Astrocyte of the hippocampus (primary cell): ENCODE measurements at regions not wholly inside any gene's neighbourhood (a gene's known extent, or its start where the extent isn't known, plus 50 kb on each side); places are given as distances from the start of the nearest gene placed in this dataset.

Source experiments
- DNase-seq: peaks from one replicate; pipeline ENCODE4 v3.0.0; 2011; ENCODE audit warnings: low read depth, low spot score

DNA sequence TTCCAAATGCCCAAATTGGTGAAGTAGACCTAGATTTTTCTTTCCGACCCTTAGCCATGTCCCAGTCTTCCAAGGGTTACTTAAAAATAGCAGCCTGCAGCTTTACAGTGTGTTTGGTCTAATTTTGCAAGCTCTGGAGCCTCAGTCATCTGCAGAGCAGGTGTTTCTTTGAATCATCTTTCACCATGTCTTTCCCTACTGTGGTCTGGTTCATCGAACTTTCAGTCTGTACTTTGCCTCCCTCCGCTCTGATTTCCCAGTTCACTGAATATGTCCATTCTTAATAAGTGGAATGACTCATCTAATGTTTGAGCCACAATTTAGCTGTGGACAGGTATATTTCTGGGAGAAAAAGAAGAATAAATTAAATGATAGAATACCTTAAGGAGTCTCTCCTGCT, 1060.7 kb downstream of the EFNA5 start:
- peak; percentile 1 for DNase-seq

DNA sequence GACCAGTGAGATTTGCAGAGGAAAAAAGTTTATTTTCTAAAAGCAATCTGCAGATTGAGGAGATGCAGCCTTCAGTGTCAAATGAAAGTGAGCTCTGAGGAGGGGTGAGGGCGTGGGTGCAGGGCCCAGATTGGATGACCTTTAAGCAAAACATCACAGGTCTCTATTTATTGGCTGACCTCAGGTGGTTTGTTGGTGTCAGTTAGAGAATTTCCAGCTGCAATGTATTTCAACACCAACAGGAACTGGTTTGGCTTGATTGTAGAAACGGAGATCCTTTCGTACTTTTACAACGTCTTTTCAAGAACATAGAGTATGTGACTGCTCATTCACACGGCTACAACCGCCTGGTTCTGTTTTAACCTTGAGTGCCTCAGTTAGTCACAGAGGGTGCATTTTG, 1069.1 kb downstream of the EFNA5 start:
- DNase-seq: no peak

- no peak for DNase-seq
Measured at GRCh38 chr5:106600803-106601202, 1069.9 kb downstream of the EFNA5 start.

DNA sequence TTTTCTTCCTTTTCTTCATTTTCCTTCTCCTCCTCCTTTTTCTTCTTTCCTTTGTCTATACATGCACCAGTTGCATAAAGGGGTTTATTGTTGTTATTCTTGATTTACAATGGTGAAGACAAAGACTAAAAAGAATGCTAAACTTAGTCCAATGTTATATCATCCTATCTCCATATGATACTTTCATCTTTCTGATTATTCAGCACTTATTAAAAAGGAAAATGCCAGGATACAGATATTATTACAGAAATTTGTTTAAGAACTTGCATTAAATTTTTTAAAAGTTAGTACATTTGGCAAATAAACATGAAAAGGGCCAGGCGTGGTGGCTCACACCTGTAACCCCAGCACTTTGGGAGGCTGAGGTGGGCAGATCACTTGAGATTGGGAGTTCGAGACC, 1074.9 kb downstream of the EFNA5 start:
- DNase-seq: no peak

- peak; percentile 1 for DNase-seq
Measured at GRCh38 chr5:106584268-106584667, 1086.5 kb downstream of the EFNA5 start.

DNA sequence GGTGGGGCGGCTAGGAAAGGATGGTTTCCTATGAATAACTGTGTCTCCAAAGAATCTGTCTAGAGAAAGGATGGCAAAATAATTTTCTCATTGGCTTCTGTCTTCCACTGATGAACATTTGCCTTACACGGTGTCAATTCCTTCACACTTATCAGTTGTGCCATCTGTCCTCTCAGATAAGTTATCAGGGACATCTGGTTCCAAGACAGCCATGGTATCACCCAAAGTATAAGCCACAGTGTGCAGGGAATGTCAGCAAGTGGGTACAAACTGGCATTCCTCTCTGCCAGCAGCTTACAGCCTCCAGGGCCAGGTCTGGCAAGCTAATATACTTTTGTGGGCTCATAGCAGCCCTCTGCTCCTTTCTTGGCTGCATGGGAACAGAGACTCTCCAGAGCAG, 1092.0 kb downstream of the EFNA5 start:
- DNase-seq: no peak

GRCh38 chr5:106574820-106575219, 1095.9 kb downstream of the EFNA5 start:
- DNase-seq: no peak

- no peak for DNase-seq
Measured at GRCh38 chr5:106566031-106566430, 1104.7 kb downstream of the EFNA5 start.

GRCh38 chr5:106545325-106545724, 1125.4 kb downstream of the EFNA5 start:
- DNase-seq: peak; percentile 48

DNA sequence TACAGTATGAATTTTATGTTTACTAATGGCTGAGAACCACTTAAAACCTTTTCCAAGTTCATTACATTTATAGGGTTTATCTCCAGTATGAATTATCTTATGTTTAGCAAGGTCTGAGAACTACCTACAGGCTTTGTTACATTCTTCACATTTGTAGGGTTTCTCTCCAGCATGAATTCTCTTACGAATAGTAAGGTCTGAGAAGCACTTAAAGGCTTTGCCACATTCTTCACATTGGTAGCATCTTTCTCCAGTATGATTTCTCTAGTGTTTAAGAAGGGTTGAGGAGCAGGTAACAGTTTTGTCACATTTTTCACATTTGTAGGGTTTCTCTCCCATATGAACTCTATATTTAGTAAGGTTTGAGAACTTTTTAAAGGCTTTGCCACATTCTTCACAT, 1127.4 kb downstream of the EFNA5 start:
- no peak for DNase-seq

- DNase-seq: no peak
Measured at GRCh38 chr5:106530150-106530549, 1140.6 kb downstream of the EFNA5 start.

GRCh38 chr5:106525438-106525837, 1145.3 kb downstream of the EFNA5 start:
- no peak for DNase-seq

- no peak for DNase-seq
Measured at GRCh38 chr5:106523852-106524251, 1146.9 kb downstream of the EFNA5 start.

- DNase-seq: no peak
Measured at GRCh38 chr5:106522296-106522695, 1148.4 kb downstream of the EFNA5 start.

GRCh38 chr5:106521701-106522100, 1149.0 kb downstream of the EFNA5 start:
- DNase-seq: peak; percentile 87

DNA sequence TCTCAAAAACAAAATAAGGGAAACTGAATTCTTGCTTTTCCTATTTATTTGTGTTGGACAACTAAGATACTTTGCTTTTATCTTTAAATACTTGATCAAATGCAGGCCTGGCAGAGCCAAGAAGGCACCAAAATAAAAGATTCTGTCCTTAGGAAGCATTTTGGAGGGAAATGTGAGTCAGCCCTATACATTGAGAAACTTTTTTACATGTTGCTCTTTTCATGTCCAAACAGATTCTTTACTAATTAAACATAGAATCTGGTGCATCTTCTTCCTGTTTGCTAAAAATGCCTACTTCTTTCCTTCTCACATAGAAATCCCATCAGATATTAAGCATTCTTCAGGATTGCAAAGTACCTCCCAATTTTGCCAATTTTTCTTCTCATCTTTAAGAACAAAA, 1160.4 kb downstream of the EFNA5 start:
- no peak for DNase-seq

DNA sequence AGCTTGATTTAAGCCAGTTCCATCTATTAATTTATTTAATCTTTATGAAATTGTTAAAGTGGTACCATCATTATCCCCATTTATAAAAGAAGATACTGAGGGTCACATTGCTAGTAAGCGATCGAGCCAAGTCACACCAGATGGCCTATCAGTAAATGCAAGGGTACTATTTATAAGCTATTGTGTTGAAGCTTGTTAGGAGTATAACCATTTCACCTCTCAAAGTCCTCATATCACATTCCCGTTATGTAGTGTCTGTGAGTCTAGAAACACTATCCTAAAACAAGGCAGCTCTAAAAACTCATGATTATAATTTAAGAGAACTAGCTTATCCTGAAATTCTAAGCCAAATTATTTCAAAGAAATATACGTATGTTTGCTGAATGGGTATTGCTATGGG, 1161.8 kb downstream of the EFNA5 start:
- no peak for DNase-seq

GRCh38 chr5:106493910-106494309, 1176.8 kb downstream of the EFNA5 start:
- DNase-seq: no peak

DNA sequence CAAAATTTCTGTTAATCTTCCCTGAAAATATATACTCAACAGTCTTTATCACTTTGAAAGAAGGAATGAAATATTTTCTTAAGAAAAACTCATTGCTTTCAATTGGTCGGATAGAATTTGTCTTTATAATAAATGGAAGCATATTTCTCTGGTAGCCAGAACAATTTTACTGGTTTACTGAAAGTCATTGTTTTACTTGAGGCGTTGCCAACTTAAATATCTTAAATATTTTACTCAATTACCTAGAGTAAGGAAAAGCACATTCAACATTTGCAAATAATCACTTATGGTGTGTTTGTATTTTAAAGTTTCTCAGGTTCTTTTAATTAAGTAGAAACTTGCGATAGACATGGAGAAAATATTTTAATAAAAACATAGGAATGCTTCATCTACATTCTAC, 1181.7 kb downstream of the EFNA5 start:
- DNase-seq: peak; percentile 12

DNA sequence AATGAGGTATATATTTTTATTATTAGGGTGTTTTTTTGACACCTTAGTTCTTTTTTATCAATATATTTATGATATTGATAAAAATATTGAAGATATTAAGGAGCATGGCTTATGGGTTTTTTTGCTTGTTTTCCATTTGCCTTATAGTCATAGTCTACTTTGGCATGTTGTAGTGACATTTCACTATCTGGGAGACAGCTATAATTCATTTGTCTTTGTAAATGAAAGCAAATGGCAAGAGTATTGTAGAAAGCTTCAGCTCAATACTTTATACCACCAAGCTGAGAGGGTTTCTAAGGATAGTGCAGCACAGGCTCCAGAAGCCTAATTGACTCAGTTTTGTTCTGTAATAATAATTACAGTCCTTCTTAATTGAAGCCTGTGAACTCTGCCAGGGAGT, 1182.3 kb downstream of the EFNA5 start:
- DNase-seq: no peak

GRCh38 chr5:106481374-106481773, 1189.4 kb downstream of the EFNA5 start:
- DNase-seq: peak; percentile 9

DNA sequence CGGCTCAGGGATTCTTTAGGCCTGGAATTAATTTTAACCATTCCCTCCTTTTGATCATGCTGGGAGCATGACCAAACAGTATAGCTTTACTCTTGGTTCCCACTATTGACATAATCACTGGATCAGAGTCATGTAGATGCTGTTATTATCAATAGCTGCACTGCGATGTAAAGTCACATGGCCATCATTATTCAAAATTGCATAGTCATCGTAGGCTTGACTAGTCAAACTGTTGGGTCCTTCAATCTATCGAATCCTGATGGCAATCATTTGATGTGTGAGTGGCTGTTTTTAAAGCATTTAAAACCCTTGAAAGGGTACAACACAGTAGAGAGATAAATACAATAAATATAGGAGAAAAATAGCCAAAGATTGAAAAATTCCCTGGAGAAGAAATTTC, 1194.1 kb downstream of the EFNA5 start:
- no peak for DNase-seq

DNA sequence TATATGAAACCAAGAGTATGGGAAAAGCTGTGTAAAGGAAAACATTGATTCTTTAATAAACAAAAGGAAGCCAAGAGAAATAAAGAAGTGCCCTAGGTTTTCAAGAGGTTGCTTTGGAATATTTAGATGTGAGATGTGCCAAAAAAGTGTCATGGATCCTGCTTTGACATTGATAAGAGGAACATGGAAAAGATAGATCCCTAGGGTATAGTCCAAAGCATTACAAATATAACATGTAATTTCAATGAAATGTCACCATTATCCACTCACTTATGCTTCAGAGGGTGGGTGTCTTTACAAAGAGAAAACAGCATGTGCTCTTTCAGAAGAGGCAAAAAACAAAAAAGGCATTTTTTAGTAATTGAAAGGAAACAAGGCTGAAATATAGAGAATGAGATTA, 1196.7 kb downstream of the EFNA5 start:
- DNase-seq: no peak

- no peak for DNase-seq
Measured at GRCh38 chr5:106459541-106459940, 1211.2 kb downstream of the EFNA5 start.
